ENCODE measurements at regions not wholly inside any gene's neighbourhood (a gene's known extent, or its start where the extent isn't known, plus 50 kb on each side); places are given as distances from the start of the nearest gene placed in this dataset.

GRCh38 chr6:167514524-167514923, 189.6 kb downstream of the TTLL2 start:
- TF ChIP-seq CTCF (IDR thresholded peaks at IDR 0.05; ENCODE audit: low read depth, low read length) = no peak
- in situ Hi-C loops (cut with HindIII; ENCODE audit: low sequenced_read_pairs) = no loop called here
- no peak for DNase-seq (ENCODE audit: low read depth, low spot score)
- H3K4me3 ChIP-seq (ENCODE audit: low read depth, low read length) = no peak overlapping the region

DNA sequence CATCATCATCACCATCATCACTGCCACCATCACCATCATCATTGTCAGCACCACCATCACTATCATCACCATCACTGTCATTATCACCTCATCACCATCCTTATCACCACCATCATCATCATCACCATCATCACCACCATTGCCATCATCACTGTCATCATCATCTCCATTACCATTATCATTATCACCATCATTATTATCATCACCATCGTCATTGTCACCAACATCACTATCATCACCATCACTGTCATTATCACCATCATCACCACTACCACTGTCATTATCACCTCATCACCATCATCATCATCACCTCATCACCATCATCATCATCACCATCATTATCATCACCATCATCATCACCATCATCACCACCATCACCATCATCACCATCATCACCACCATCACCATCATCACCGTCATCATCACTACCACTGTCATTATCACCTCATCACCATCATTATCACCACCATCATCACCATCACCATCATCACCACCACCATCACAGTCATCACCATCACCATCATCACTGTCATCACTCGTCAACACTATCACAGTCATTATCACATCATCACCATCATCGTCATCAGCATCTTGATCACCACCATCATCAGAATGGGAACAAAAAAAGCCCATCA, 191.1 kb downstream of the TTLL2 start:
- H3K4me3 ChIP-seq (ENCODE audit: low read depth, low read length) = no peak overlapping the region
- TF ChIP-seq CTCF (IDR thresholded peaks at IDR 0.05; ENCODE audit: low read depth, low read length) = no peak
- DNase-seq (ENCODE audit: low read depth, low spot score) = no peak
- in situ Hi-C loops (cut with HindIII; ENCODE audit: low sequenced_read_pairs) = no loop called here

DNA sequence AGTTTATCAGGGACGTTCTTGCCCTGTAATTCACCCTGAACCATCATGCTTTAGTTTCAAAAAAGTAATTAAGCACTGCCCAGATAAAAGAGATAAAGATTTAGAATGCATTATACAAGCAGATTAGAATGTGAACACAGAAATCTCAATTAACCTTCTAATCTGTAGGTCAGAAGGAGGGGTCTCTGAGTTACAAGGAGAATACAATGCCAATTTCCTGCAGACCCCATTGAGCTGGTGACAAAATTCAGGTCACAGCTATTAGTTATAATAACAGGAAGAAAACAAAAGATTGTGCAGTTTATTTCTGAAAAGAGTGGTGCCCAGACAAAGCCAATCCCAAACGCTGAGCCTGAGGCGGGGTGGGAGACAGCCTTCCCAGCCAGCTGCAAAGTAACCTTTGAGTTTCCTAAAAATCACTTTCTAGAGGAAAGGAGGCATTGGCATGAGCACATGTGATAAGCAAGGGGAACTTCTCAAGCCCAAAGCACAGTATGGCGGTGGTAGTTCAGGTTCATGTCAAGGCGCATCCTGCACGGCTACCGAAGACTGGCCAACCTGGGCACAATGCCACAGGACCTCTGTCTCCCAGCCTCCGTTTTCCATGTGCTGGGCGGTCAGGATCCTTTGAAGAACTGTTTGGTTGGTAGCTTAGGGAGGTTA, 192.5 kb downstream of the TTLL2 start:
- no peak for DNase-seq (ENCODE audit: low read depth, low spot score)
- no peak overlapping the region for H3K4me3 ChIP-seq (ENCODE audit: low read depth, low read length)
- in situ Hi-C loops (cut with HindIII; ENCODE audit: low sequenced_read_pairs) = no loop called here
- TF ChIP-seq CTCF (IDR thresholded peaks at IDR 0.05; ENCODE audit: low read depth, low read length) = no peak

DNA sequence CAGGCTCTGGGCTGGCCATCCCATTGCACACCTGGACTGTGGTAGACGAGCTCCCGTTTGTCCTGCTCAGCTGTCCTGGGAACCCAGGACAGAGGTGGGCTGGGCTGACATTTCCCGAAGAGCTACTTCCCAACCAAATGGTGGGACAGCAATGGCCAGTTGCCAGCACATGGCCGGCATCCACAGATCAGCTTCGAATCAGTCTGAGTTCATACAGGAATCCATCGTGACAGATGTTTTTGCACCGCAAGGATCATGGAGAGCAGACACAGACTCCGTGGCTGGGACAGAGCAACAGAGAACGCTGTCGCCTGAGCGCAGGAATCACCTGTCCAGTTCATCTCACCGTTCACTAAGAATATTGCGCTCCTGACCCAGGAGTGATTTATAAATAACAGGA, 198.5 kb downstream of the TTLL2 start:
- in situ Hi-C loops (cut with HindIII; ENCODE audit: low sequenced_read_pairs) = no loop called here
- TF ChIP-seq CTCF (IDR thresholded peaks at IDR 0.05; ENCODE audit: low read depth, low read length) = no peak
- no peak for DNase-seq (ENCODE audit: low read depth, low spot score)
- no peak overlapping the region for H3K4me3 ChIP-seq (ENCODE audit: low read depth, low read length)

DNA sequence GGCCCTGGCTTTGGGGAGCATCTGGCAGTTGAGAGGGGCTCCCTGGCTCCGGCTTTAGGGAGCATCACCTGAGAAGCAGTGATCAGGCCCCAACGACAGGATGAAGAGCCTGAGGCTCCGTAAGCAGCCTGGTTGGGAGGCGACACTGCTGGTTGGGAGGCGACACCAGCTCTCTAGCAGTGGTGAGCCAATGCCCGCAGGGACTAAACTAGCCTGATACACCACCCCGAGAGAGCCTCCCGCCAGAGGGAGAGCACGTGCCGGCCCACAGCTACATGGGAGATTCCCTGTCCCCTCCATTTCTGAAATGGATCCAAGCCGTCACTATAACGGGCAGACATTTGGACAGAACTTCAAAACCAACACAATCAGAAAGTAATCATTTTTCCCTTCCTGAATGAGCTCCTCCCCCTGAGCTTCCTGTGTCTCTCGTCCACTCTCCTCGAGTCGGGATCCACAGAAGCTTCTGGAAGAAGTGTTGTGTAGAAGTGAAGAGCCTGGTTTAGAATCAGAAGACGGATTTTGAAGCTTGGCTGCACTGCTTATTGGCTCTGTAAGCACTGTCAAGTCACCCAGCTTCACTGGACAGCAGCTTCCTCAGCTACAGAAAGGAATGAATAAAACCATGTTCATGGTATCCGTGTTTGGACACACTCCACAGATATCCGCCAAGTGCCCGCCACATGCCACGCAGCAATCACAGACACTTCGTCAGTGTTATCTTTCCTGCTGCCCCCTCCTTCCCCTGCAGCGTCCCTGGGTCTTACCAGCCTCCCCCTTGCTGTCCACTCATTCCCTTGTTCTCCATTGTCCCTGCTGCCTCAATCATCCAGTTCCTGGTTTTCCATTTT, 199.6 kb downstream of the TTLL2 start:
- no peak for TF ChIP-seq CTCF (IDR thresholded peaks at IDR 0.05; ENCODE audit: low read depth, low read length)
- in situ Hi-C loops (cut with HindIII; ENCODE audit: low sequenced_read_pairs) = no loop called here
- DNase-seq (ENCODE audit: low read depth, low spot score) = no peak
- H3K4me3 ChIP-seq (ENCODE audit: low read depth, low read length) = no peak overlapping the region

GRCh38 chr6:167525774-167526173, 200.9 kb downstream of the TTLL2 start:
- DNase-seq (ENCODE audit: low read depth, low spot score) = no peak
- no peak overlapping the region for H3K4me3 ChIP-seq (ENCODE audit: low read depth, low read length)
- in situ Hi-C loops (cut with HindIII; ENCODE audit: low sequenced_read_pairs) = no loop called here
- TF ChIP-seq CTCF (IDR thresholded peaks at IDR 0.05; ENCODE audit: low read depth, low read length) = no peak
